Upper lobe of left lung (tissue), 6 donors: ENCODE measurements at regions not wholly inside any gene's neighbourhood (a gene's known extent, or its start where the extent isn't known, plus 50 kb on each side); places are given as distances from the start of the nearest gene placed in this dataset.

Source experiments
- ATAC-seq, 2 donors: fragments of 200-7000 bp; cut with Tn5 transposase; one replicate each; pipeline ENCODE4 v1.9.1; 2022; ENCODE audit warnings: mild to moderate bottlenecking in 2 of 2, moderate library complexity in 2 of 2; ENCODE audit not compliant: low FRiP score in 2 of 2
- DNase-seq, 2 donors: peaks; one replicate each; pipeline ENCODE4 v3.0.0-alpha.2; 2019 to 2020
- H3K27ac ChIP-seq, 4 donors: fragments of 200-600 bp; sonication (generic); one replicate each; pipeline ENCODE4 v1.5.1; 2016 to 2019
- H3K27me3 ChIP-seq, 4 donors: fragments of 200-600 bp; sonication (generic); one replicate each; pipeline ENCODE4 v1.5.1; 2017 to 2019
- H3K36me3 ChIP-seq, 4 donors: fragments of 200-600 bp; sonication (generic); one replicate each; pipeline ENCODE4 v1.5.1; 2016 to 2019
- H3K4me1 ChIP-seq, 4 donors: fragments of 200-600 bp; sonication (generic); one replicate each; pipeline ENCODE4 v1.5.1; 2018 to 2019
- H3K4me3 ChIP-seq, 4 donors: fragments of 200-600 bp; sonication (generic); one replicate each; pipeline ENCODE4 v1.5.1; 2017 to 2019; ENCODE audit warnings: mild to moderate bottlenecking in 2 of 4, moderate library complexity in 1 of 4
- H3K9me3 ChIP-seq, 4 donors: fragments of 200-600 bp; sonication (generic); one replicate each; pipeline ENCODE4 v1.5.1; 2018 to 2019
- EP300 ChIP-seq, 4 donors: sonication (generic); formaldehyde crosslinking; IDR thresholded peaks; one replicate each; pipeline ENCODE4 v1.5.1; 2017; ENCODE audit warnings: antibody characterized with exemption in 4 of 4, control low read depth in 2 of 4
- POLR2A ChIP-seq, 4 donors: fragments of 450-650 bp; IDR thresholded peaks; one replicate each; pipeline ENCODE4 v1.5.1; 2016 to 2017; ENCODE audit warnings: antibody characterized with exemption in 4 of 4, mild to moderate bottlenecking in 2 of 4
- POLR2AphosphoS5 ChIP-seq, 2 donors: sonication (generic); formaldehyde crosslinking; IDR thresholded peaks; one replicate each; pipeline ENCODE4 v1.5.1; 2017; ENCODE audit warnings: antibody characterized with exemption in 2 of 2
- WGBS, 2 donors: methylation state at CpG; one replicate each; pipeline ENCODE4 v1.1.5; 2017 to 2018; 5-methylcytosine and 5-hydroxymethylcytosine counted together
- TF ChIP-seq, protein P1 (sequence below), 6 experiments: fragments of 450-650 bp in 4 of 6; fragments of 200-600 bp in 2 of 6; sonication (generic) in 2 of 6; IDR thresholded peaks; one replicate each; pipeline ENCODE4 v1.5.1; 2016 to 2019; ENCODE audit warnings: antibody characterized with exemption in 6 of 6
- donor health status: DM: no; HTN: no; CAD: no; lungs with moderate emphysema.
- donor health status: DM: no; HTN: yes; CAD: no; lungs with severe emphysema.

DNA sequence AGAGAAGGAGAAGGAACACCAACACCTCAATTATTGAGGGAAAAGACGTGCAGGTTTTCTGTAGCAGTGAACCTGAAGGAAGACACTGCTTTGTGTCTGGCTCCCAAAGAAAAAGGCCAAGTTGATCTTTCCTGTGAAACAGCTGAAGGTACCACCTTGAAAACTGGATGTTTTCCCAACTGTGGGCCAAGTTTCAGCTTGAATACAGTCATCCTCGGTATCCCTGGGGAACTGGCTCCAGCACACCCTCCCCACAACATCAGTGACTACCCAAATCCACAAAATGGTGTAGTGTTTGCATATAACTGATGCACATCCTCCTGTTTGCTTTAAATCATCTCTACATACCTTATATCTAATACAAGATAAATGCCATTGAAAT lies 297.0 kb upstream of the PITRM1 start:
- Histone ChIP-seq H3K4me1 (peaks cover 50 to 66% (median 60%) of the 10 kb centered on the region in 4 donors), H3K27ac (peak overlapping the region; percentile 76 to 89 (median 82)), H3K36me3 (no peaks in the 10 kb centered on the region), H3K9me3 (no peaks in the 10 kb centered on the region), H3K4me3 (no peak overlapping the region), H3K27me3 (no peaks in the 10 kb centered on the region)
- DNase-seq = no peak
- TF ChIP-seq POLR2AphosphoS5 (IDR thresholded peaks at IDR 0.05) (no peak), EP300 (IDR thresholded peaks at IDR 0.05) (no peak), POLR2A (IDR thresholded peaks at IDR 0.05) (no peak)
- TF ChIP-seq, protein P1, sequence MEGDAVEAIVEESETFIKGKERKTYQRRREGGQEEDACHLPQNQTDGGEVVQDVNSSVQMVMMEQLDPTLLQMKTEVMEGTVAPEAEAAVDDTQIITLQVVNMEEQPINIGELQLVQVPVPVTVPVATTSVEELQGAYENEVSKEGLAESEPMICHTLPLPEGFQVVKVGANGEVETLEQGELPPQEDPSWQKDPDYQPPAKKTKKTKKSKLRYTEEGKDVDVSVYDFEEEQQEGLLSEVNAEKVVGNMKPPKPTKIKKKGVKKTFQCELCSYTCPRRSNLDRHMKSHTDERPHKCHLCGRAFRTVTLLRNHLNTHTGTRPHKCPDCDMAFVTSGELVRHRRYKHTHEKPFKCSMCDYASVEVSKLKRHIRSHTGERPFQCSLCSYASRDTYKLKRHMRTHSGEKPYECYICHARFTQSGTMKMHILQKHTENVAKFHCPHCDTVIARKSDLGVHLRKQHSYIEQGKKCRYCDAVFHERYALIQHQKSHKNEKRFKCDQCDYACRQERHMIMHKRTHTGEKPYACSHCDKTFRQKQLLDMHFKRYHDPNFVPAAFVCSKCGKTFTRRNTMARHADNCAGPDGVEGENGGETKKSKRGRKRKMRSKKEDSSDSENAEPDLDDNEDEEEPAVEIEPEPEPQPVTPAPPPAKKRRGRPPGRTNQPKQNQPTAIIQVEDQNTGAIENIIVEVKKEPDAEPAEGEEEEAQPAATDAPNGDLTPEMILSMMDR (IDR thresholded peaks at IDR 0.05) = no peak
- 76 to 80% methylated on average over 2 of the region's 2 CpGs for WGBS, 2 donors
- ATAC-seq = no peak

DNA sequence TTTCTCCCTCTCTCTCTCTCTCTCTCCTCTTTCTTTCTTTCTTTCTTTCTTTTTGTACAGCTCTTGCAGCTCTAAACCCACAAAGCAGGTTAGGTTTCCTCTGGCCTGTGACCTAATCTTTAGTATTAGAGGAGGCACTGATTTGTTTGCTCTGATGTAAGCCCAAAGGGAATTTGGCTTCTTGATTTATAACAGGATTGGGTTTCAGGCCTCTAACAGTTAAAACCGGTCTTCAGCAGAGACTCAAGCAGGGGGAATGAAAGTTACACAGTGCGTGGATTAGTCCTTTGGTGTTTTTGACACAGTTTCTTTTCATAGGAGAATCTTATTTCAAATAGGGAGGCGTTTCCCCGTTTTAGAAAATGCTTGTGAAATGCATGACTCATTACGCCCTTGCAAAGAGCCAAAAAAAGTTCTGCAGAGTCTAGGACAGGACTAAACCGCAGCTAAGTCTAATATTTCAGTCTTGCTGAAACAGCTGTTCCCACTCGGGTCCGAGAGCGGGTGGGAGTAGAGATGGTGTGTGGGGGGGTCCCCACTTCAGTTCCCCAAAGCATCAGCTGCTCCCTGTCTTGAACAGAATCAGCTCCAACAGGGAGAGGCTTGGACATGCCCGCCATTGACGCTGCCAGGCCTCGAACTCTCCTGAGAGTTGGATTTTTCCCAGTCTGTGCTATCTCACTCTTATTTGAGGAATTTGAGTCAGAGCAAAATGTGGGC lies 296.5 kb upstream of the PITRM1 start:
- no peaks in the 10 kb centered on the region for H3K27me3 ChIP-seq
- 46 to 48% methylated on average over 12 of the region's 12 CpGs for WGBS, 2 donors
- peak in 1 of 2 donors; percentile 41 for DNase-seq
- peak in 1 of 2 donors; percentile 42 for TF ChIP-seq POLR2AphosphoS5 (IDR thresholded peaks at IDR 0.05)
- TF ChIP-seq, protein P1 (IDR thresholded peaks at IDR 0.05) = no peak
- no peak for TF ChIP-seq EP300 (IDR thresholded peaks at IDR 0.05)
- peak in 1 of 4 donors; percentile 64 for TF ChIP-seq POLR2A (IDR thresholded peaks at IDR 0.05)
- no peak overlapping the region for H3K4me3 ChIP-seq
- no peaks in the 10 kb centered on the region for H3K9me3 ChIP-seq
- H3K36me3 ChIP-seq = no peaks in the 10 kb centered on the region
- ATAC-seq = peak; percentile 44 to 77
- peaks cover 50 to 67% (median 60%) of the 10 kb centered on the region in 4 donors for H3K4me1 ChIP-seq
- H3K27ac ChIP-seq = peak overlapping the region; percentile 76 to 89 (median 82)

DNA sequence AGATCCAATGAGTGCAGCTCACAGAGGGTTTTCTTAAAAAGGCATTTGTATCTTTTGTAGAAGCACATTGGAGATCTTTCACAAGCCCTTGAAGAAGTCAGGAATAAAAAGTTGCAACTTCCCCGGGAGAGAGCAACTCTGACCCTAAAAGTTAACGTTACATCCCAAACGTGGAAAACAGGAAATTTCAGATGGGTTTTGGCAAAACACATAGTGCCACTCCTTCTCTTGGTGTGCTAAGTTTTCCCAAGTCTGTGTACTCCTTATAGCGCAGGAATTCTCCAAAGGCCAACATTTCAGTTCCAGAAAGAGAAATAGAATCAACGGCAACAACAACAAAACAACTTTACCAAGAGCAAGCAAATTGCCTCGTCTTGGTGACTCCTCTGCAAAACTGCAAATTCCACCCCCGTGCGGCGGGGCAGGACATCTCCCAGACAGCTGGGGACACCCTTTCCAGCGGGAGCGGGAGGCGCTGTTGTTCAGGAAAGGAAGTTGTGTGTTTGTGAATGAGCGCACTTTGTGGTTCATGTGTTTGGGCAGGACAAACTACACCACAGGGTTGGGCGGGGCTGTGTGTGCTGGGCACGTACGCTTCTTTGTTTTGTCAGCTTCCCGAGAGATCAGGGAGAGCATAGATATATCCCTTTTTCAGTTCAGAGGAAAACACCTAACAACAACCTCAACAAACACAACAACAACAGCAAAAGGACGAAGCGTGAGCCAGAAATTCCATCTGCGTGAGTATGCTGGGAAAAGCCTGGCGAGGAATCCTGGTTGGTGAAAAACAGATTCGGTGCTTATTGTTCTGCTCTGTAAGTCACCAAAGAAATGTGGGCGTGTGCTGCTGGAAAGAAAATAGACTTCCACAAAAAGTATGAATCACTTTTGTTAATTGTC lies 294.7 kb upstream of the PITRM1 start:
- Histone ChIP-seq H3K9me3 (no peaks in the 10 kb centered on the region), H3K27ac (peak overlapping the region; percentile 76 to 89 (median 82)), H3K27me3 (no peaks in the 10 kb centered on the region), H3K4me1 (peaks cover 42 to 52% (median 47%) of the 10 kb centered on the region in 4 donors), H3K36me3 (no peaks in the 10 kb centered on the region), H3K4me3 (peak overlapping the region in 2 of 4 donors; percentile 5 to 22)
- 43 to 64% methylated on average over 23 of the region's 23 CpGs for WGBS, 2 donors
- TF ChIP-seq POLR2A (IDR thresholded peaks at IDR 0.05) = peak in 1 of 4 donors; percentile 54
- TF ChIP-seq, protein P1 (IDR thresholded peaks at IDR 0.05) = peak in 4 of 6 experiments; percentile 12 to 59 (median 41)
- TF ChIP-seq EP300 (IDR thresholded peaks at IDR 0.05) = peak; percentile 33 to 77 (median 54)
- TF ChIP-seq POLR2AphosphoS5 (IDR thresholded peaks at IDR 0.05) = peak; percentile 63 to 79
- peak; percentile 24 to 80 for DNase-seq
- peak; percentile 73 to 83 for ATAC-seq

DNA sequence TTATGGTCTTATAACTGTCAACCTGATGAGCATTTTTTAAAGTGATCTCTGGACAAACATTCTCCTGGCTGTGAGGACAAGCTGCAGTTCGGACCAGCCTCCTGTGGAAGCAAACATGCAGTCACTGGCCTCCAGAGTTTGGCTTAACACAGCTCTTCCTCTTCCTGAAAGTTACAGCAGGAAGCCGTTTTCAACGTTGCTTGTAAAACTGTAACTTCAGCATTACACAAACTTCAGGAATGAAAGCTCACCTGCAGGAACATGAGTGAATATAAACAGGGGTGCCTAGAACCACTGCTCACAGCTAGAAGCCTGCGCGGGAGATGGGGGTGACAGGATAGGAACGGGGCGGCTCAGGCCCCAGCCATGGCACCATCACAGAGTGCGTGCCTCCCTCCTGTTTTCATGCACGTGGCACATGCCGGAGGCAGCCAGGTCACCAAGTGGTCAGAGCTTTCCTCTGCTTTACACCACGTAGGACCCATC lies 292.9 kb upstream of the PITRM1 start:
- 53 to 57% methylated on average over 11 of the region's 11 CpGs for WGBS, 2 donors
- peak; percentile 31 to 38 for DNase-seq

More for the DNA sequence above, 292.9 kb upstream of the PITRM1 start:
- Histone ChIP-seq H3K9me3 (no peaks in the 10 kb centered on the region), H3K27me3 (no peaks in the 10 kb centered on the region), H3K36me3 (no peaks in the 10 kb centered on the region), H3K4me3 (no peak overlapping the region), H3K4me1 (peaks cover 31 to 40% (median 36%) of the 10 kb centered on the region in 4 donors), H3K27ac (peak overlapping the region; percentile 50 to 79 (median 74))
- TF ChIP-seq POLR2A (IDR thresholded peaks at IDR 0.05) (no peak), POLR2AphosphoS5 (IDR thresholded peaks at IDR 0.05) (no peak), EP300 (IDR thresholded peaks at IDR 0.05) (no peak)
- TF ChIP-seq, protein P1 (IDR thresholded peaks at IDR 0.05) = no peak
- no peak for ATAC-seq
